OCI-M2 (cell line): ENCODE measurements at regions not wholly inside any gene's neighbourhood (a gene's known extent, or its start where the extent isn't known, plus 50 kb on each side); places are given as distances from the start of the nearest gene placed in this dataset.
"Not testable (repeated sequence)": the region's sequence is repeated elsewhere in the genome, so short reads cannot be mapped to it uniquely, and the experiment has no call there.

Experiments used
- DNase-seq: peaks from one replicate; lab custom pipeline; 2025; ENCODE audit not compliant: unreplicated experiment; lab: John Stamatoyannopoulos, UW

- no peak for DNase-seq
These were observed 468.8 kb upstream of the GRM7 start for GRCh38 chr3:6392123-6392522.

GRCh38 chr3:6394944-6395343, 466.0 kb upstream of the GRM7 start:
- DNase-seq, result no peak

- DNase-seq, result no peak
These were observed 464.3 kb upstream of the GRM7 start for GRCh38 chr3:6396631-6397030.

GRCh38 chr3:6402666-6403065, 458.2 kb upstream of the GRM7 start:
- DNase-seq, result not testable (repeated sequence)

GRCh38 chr3:6406923-6407322, 454.0 kb upstream of the GRM7 start:
- not testable (repeated sequence) for DNase-seq

GRCh38 chr3:6416049-6416661, 444.8 kb upstream of the GRM7 start:
- DNase-seq, result no peak

GRCh38 chr3:6417174-6417573, 443.7 kb upstream of the GRM7 start:
- no peak for DNase-seq

GRCh38 chr3:6418485-6418884, 442.4 kb upstream of the GRM7 start:
- DNase-seq, result no peak

GRCh38 chr3:6421666-6422445, 439.1 kb upstream of the GRM7 start:
- no peak for DNase-seq

GRCh38 chr3:6425289-6425820, 435.6 kb upstream of the GRM7 start:
- DNase-seq, result no peak

- DNase-seq, result not testable (repeated sequence)
These were observed 432.6 kb upstream of the GRM7 start for GRCh38 chr3:6428276-6428675.

GRCh38 chr3:6435951-6436350, 425.0 kb upstream of the GRM7 start:
- DNase-seq, result no peak

- DNase-seq, result no peak
These were observed 423.3 kb upstream of the GRM7 start for GRCh38 chr3:6437631-6438030.

GRCh38 chr3:6438031-6438430, 422.9 kb upstream of the GRM7 start:
- no peak for DNase-seq

- DNase-seq, result no peak
These were observed 421.7 kb upstream of the GRM7 start for GRCh38 chr3:6439226-6439625.

- no peak for DNase-seq
These were observed 421.1 kb upstream of the GRM7 start for GRCh38 chr3:6439824-6440223.

- DNase-seq, result no peak
These were observed 415.8 kb upstream of the GRM7 start for GRCh38 chr3:6444888-6445658.

- DNase-seq, result no peak
These were observed 413.6 kb upstream of the GRM7 start for GRCh38 chr3:6447166-6447801.

- no peak for DNase-seq
These were observed 412.9 kb upstream of the GRM7 start for GRCh38 chr3:6448011-6448410.

GRCh38 chr3:6449099-6449498, 411.8 kb upstream of the GRM7 start:
- no peak for DNase-seq

GRCh38 chr3:6452974-6453373, 407.9 kb upstream of the GRM7 start:
- DNase-seq, result no peak
